HEK293 (cell line): ENCODE measurements at regions not wholly inside any gene's neighbourhood (a gene's known extent, or its start where the extent isn't known, plus 50 kb on each side); places are given as distances from the start of the nearest gene placed in this dataset.

Experiments
- CTCF ChIA-PET: fragments of 350-600 bp; formaldehyde crosslinking; extraction: SDS; loops from one replicate; lab custom pipeline; 2021; ENCODE audit warnings: antibody characterized with exemption; lab: Yijun Ruan, JAX
- POLR2A ChIA-PET: fragments of 300-600 bp; formaldehyde crosslinking; extraction: SDS; loops from one replicate; lab custom pipeline; 2020; ENCODE audit warnings: antibody characterized with exemption, inconsistent platforms; lab: Yijun Ruan, JAX
- H3K27ac ChIP-seq: fragments of 200-500 bp; sonication (Bioruptor generic); 2 replicates; pipeline ENCODE4 v1.5.1; 2014; ENCODE audit warnings: low read depth, low read length, control low read depth, inconsistent platforms; ENCODE audit errors: extremely low read depth
- H3K36me3 ChIP-seq, 2 experiments: fragments of 200-500 bp in 1 of 2; sonication (Bioruptor generic) in 1 of 2; 1 replicate in 1 of 2; 2 replicates in 1 of 2; pipeline ENCODE4 v1.5.1; 2014 to 2017; ENCODE audit warnings: inconsistent platforms in 2 of 2, low read length in 2 of 2; ENCODE audit not compliant: control insufficient read depth in 2 of 2, insufficient read depth in 1 of 2
- H3K4me1 ChIP-seq: fragments of 200-500 bp; sonication (Bioruptor generic); 2 replicates; pipeline ENCODE4 v1.5.1; 2014; ENCODE audit warnings: mild to moderate bottlenecking, low read length, inconsistent platforms; ENCODE audit not compliant: control insufficient read depth, insufficient read depth
- H3K4me3 ChIP-seq: 2 replicates; pipeline ENCODE4 v1.5.1; 2011; ENCODE audit warnings: low read depth, mild to moderate bottlenecking, control low read depth, low read length, moderate library complexity
- H3K9me3 ChIP-seq: fragments of 200-500 bp; sonication (Bioruptor generic); 2 replicates; pipeline ENCODE4 v1.5.1; 2014; ENCODE audit warnings: low read depth, low read length, inconsistent platforms; ENCODE audit not compliant: control insufficient read depth, insufficient read depth
- FEZF1 ChIP-seq: fragments of 450-650 bp; formaldehyde crosslinking; IDR thresholded peaks from 2 replicates; pipeline ENCODE4 v1.5.1; 2016; ENCODE audit warnings: missing biosample characterization, missing genetic modification characterization
- HOXA7 ChIP-seq: sonication (generic); formaldehyde crosslinking; IDR thresholded peaks from 2 replicates; pipeline ENCODE4 v1.8.1; 2022; ENCODE audit warnings: missing genetic modification reagents, borderline replicate concordance
- MYNN ChIP-seq: fragments of 450-650 bp; formaldehyde crosslinking; IDR thresholded peaks from 2 replicates; pipeline ENCODE4 v1.5.1; 2016; ENCODE audit warnings: missing biosample characterization, missing genetic modification characterization, borderline replicate concordance
- OSR2 ChIP-seq: fragments of 450-650 bp; formaldehyde crosslinking; IDR thresholded peaks from 2 replicates; pipeline ENCODE4 v1.5.1; 2016; ENCODE audit warnings: missing biosample characterization, missing genetic modification characterization
- OVOL3 ChIP-seq: fragments of 450-650 bp; formaldehyde crosslinking; IDR thresholded peaks from 2 replicates; pipeline ENCODE4 v1.5.1; 2016; ENCODE audit warnings: missing biosample characterization, missing genetic modification characterization
- PRDM6 ChIP-seq: fragments of 450-650 bp; formaldehyde crosslinking; IDR thresholded peaks from 2 replicates; pipeline ENCODE4 v1.5.1; 2017; ENCODE audit warnings: missing biosample characterization, missing genetic modification characterization
- SCRT1 ChIP-seq: fragments of 450-650 bp; formaldehyde crosslinking; IDR thresholded peaks from 2 replicates; pipeline ENCODE4 v1.5.1; 2016; ENCODE audit warnings: missing biosample characterization, missing genetic modification characterization, borderline replicate concordance
- SP2 ChIP-seq: fragments of 450-650 bp; formaldehyde crosslinking; IDR thresholded peaks from 2 replicates; pipeline ENCODE4 v1.5.1; 2016; ENCODE audit warnings: missing biosample characterization, missing genetic modification characterization
- ZBTB11 ChIP-seq: fragments of 450-650 bp; formaldehyde crosslinking; conservative IDR thresholded peaks from 2 replicates; pipeline ENCODE4 v1.5.1; 2016; ENCODE audit warnings: low read depth, missing biosample characterization, missing genetic modification characterization
- ZBTB48 ChIP-seq: fragments of 450-650 bp; formaldehyde crosslinking; IDR thresholded peaks from 2 replicates; pipeline ENCODE4 v1.5.1; 2016; ENCODE audit warnings: missing biosample characterization, missing genetic modification characterization
- ZBTB8A ChIP-seq: fragments of 450-650 bp; formaldehyde crosslinking; IDR thresholded peaks from 2 replicates; pipeline ENCODE4 v1.5.1; 2016; ENCODE audit warnings: missing biosample characterization, missing genetic modification characterization
- ZFP37 ChIP-seq: fragments of 450-650 bp; formaldehyde crosslinking; IDR thresholded peaks from 2 replicates; pipeline ENCODE4 v1.5.1; 2016; ENCODE audit warnings: missing biosample characterization, missing genetic modification characterization
- ZNF19 ChIP-seq: fragments of 450-650 bp; formaldehyde crosslinking; IDR thresholded peaks from 2 replicates; pipeline ENCODE4; 2016; ENCODE audit warnings: missing biosample characterization, missing genetic modification characterization, low read depth
- ZNF211 ChIP-seq: fragments of 450-650 bp; formaldehyde crosslinking; IDR thresholded peaks from 2 replicates; pipeline ENCODE4 v1.5.1; 2016; ENCODE audit warnings: low read depth, missing biosample characterization, missing genetic modification characterization
- ZNF221 ChIP-seq: fragments of 450-650 bp; formaldehyde crosslinking; IDR thresholded peaks from 2 replicates; pipeline ENCODE4 v1.5.1; 2017; ENCODE audit warnings: missing biosample characterization, missing genetic modification characterization, borderline replicate concordance
- ZNF24 ChIP-seq: fragments of 450-650 bp; formaldehyde crosslinking; IDR thresholded peaks from 2 replicates; pipeline ENCODE4 v1.5.1; 2016; ENCODE audit warnings: missing biosample characterization, missing genetic modification characterization
- ZNF248 ChIP-seq: fragments of 450-650 bp; formaldehyde crosslinking; IDR thresholded peaks from 2 replicates; pipeline ENCODE4 v1.5.1; 2017; ENCODE audit warnings: missing biosample characterization, missing genetic modification characterization
- ZNF266 ChIP-seq: fragments of 450-650 bp; formaldehyde crosslinking; IDR thresholded peaks from 2 replicates; pipeline ENCODE4 v1.5.1; 2016; ENCODE audit warnings: missing biosample characterization, missing genetic modification characterization, low read depth
- ZNF341 ChIP-seq: fragments of 450-650 bp; formaldehyde crosslinking; IDR thresholded peaks from 2 replicates; pipeline ENCODE4; 2016; ENCODE audit warnings: low read depth, missing biosample characterization, missing genetic modification characterization
- ZNF362 ChIP-seq: fragments of 450-650 bp; formaldehyde crosslinking; IDR thresholded peaks from 2 replicates; pipeline ENCODE4 v1.5.1; 2016; ENCODE audit warnings: missing biosample characterization, missing genetic modification characterization
- ZNF561 ChIP-seq: fragments of 450-650 bp; IDR thresholded peaks from 2 replicates; pipeline ENCODE4 v1.5.1; 2018; ENCODE audit warnings: missing biosample characterization, missing genetic modification characterization, borderline replicate concordance
- ZNF623 ChIP-seq: fragments of 450-650 bp; formaldehyde crosslinking; IDR thresholded peaks from 2 replicates; pipeline ENCODE4 v1.5.1; 2016; ENCODE audit warnings: missing biosample characterization, missing genetic modification characterization
- ZNF626 ChIP-seq: fragments of 450-650 bp; sonication (Bioruptor Pico); formaldehyde crosslinking; IDR thresholded peaks from 2 replicates; pipeline ENCODE4 v1.5.1; 2018; ENCODE audit warnings: missing biosample characterization, missing genetic modification characterization, inconsistent platforms
- ZNF629 ChIP-seq: fragments of 450-650 bp; formaldehyde crosslinking; IDR thresholded peaks from 2 replicates; pipeline ENCODE4 v1.5.1; 2017; ENCODE audit warnings: missing biosample characterization, missing genetic modification characterization
- ZNF654 ChIP-seq: fragments of 450-650 bp; formaldehyde crosslinking; IDR thresholded peaks from 2 replicates; pipeline ENCODE4 v1.5.1; 2016; ENCODE audit warnings: low read depth, missing biosample characterization, missing genetic modification characterization
- ZNF692 ChIP-seq: fragments of 450-650 bp; formaldehyde crosslinking; IDR thresholded peaks from 2 replicates; pipeline ENCODE4 v1.5.1; 2016; ENCODE audit warnings: missing biosample characterization, missing genetic modification characterization
- ZNF768 ChIP-seq: fragments of 450-650 bp; formaldehyde crosslinking; IDR thresholded peaks from 2 replicates; pipeline ENCODE4 v1.5.1; 2018; ENCODE audit warnings: missing biosample characterization, mild to moderate bottlenecking, missing genetic modification characterization
- ZNF791 ChIP-seq: fragments of 450-650 bp; formaldehyde crosslinking; IDR thresholded peaks from 2 replicates; pipeline ENCODE4 v1.5.1; 2016; ENCODE audit warnings: missing biosample characterization, missing genetic modification characterization
- ZSCAN30 ChIP-seq: fragments of 450-650 bp; IDR thresholded peaks from 2 replicates; pipeline ENCODE4 v1.5.1; 2018; ENCODE audit warnings: missing biosample characterization, mild to moderate bottlenecking, missing genetic modification characterization, moderate library complexity

- H3K27ac ChIP-seq: no peak overlapping the region
Observed at GRCh38 chr1:79845936-79846335, 839.4 kb upstream of the ADGRL4 start.

GRCh38 chr1:79842811-79843210 is 836.3 kb upstream of the ADGRL4 start:
- Histone ChIP-seq H3K9me3 (no peaks in the 10 kb centered on the region), H3K4me1 (no peaks in the 10 kb centered on the region), H3K27ac (no peak overlapping the region), H3K36me3 (no peaks in the 10 kb centered on the region), H3K4me3 (no peak overlapping the region)
- TF ChIP-seq ZNF211 (tag by site-specific recombination): no peak
- TF ChIP-seq ZNF654 (tag by site-specific recombination): no peak
- TF ChIP-seq OSR2 (tag by site-specific recombination): no peak
- TF ChIP-seq ZNF768 (tag by site-specific recombination): no peak
- no peak for TF ChIP-seq PRDM6 (tag by site-specific recombination)
- no peak for TF ChIP-seq ZNF692 (tag by site-specific recombination)
- no peak for TF ChIP-seq ZNF24 (tag by site-specific recombination)
- TF ChIP-seq ZFP37 (tag by site-specific recombination): no peak
- no peak for TF ChIP-seq HOXA7
- no peak for TF ChIP-seq ZNF626 (tag by site-specific recombination)
- TF ChIP-seq ZBTB8A (tag by site-specific recombination): no peak
- no peak for TF ChIP-seq ZNF623 (tag by site-specific recombination)
- no peak for TF ChIP-seq ZNF791 (tag by site-specific recombination)
- no peak for TF ChIP-seq MYNN (tag by site-specific recombination)
- no peak for TF ChIP-seq ZBTB48 (tag by site-specific recombination)
- no peak for TF ChIP-seq FEZF1 (tag by site-specific recombination)
- ChIA-PET POLR2A (no interaction called here), CTCF (no interaction called here)

More at GRCh38 chr1:79845936-79846335, 839.4 kb upstream of the ADGRL4 start:
- Histone ChIP-seq H3K9me3 (no peaks in the 10 kb centered on the region), H3K36me3 (no peaks in the 10 kb centered on the region), H3K4me3 (no peak overlapping the region), H3K4me1 (no peaks in the 10 kb centered on the region)
- no peak for TF ChIP-seq ZNF341 (tag by site-specific recombination)
- TF ChIP-seq ZNF248: no peak
- no peak for TF ChIP-seq SP2 (tag by site-specific recombination)
- no peak for TF ChIP-seq ZNF629
- TF ChIP-seq ZNF19: no peak
- no peak for TF ChIP-seq ZNF266 (tag by site-specific recombination)
- no peak for TF ChIP-seq SCRT1 (tag by site-specific recombination)
- no peak for TF ChIP-seq ZNF362 (tag by site-specific recombination)
- TF ChIP-seq OVOL3 (tag by site-specific recombination): no peak
- no peak for TF ChIP-seq ZBTB11 (tag by site-specific recombination)
- no peak for TF ChIP-seq ZNF221 (tag by site-specific recombination)
- no peak for TF ChIP-seq ZNF561 (tag by site-specific recombination)
- no peak for TF ChIP-seq ZSCAN30
- ChIA-PET CTCF (no interaction called here), POLR2A (no interaction called here)
